HG03139 (cell line): ENCODE measurements at regions not wholly inside any gene's neighbourhood (a gene's known extent, or its start where the extent isn't known, plus 50 kb on each side); places are given as distances from the start of the nearest gene placed in this dataset.
A peak's percentile ranks its signal among the peaks of the same experiment; 100 is the strongest.
"Not testable (repeated sequence)": the region's sequence is repeated elsewhere in the genome, so short reads cannot be mapped to it uniquely, and the experiment has no call there.

Source experiments
- ATAC-seq: cut with Tn5 transposase; IDR thresholded peaks from one replicate; pipeline ENCODE4 v1.9.1; 2021; ENCODE audit not compliant: unreplicated experiment

DNA sequence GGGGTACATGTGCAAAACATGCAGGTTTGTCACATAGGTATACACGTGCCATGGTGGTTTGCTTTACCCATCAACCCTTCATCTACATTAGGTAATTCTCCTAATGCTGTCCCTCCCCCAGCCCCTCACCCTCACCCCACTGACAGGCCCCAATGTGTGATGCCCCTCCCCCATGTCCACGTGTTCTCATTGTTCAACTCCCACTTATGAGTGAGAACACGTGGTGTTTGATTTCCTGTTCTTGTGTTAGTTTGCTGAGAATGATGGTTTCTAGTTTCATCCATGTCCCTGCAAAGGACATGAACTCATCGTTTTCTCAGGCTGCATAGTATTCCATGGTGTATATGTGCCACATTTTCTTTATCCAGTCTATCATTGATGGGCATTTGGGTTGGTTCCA is 232.9 kb upstream of the RASGRP1 start:
- not testable (repeated sequence) for ATAC-seq

DNA sequence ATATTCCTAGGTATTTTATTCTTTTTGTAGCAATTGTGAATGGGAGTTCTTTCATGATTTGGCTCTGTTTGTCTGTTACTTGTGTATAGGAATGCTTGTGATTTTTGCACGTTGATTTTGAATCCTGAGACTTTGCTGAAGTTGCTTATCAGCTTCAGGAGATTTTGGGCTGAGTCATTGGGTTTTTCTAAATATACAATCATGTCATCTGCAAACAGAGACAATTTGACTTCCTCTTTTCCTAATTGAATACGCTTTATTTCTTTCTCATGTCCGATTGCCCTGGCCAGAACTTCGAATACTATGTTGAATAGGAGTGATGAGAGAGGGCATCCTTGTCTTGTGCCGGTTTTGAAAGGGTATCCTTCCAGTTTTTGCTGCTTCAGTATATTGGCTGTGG is 234.6 kb upstream of the RASGRP1 start:
- ATAC-seq: not testable (repeated sequence)

DNA sequence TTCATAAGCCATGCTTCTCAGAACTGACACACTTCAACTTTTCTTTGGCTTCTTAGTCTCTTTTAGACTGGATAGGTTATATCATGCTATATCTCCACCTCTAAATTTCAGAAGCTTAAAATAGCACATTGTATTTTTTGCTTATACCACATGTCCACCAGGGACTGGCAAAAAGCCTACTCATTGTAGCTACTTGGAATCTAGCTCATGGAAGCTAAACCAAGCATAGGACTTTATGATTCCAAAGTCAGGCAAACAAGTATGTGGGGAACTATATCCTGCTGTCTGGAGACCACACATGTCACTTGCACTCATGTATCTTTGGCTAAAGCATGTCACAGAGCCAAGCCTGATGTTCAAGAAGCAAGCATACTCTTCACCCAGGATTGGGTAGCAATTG is 245.0 kb upstream of the RASGRP1 start:
- no peak for ATAC-seq

- ATAC-seq: no peak
These were observed 246.1 kb upstream of the RASGRP1 start for GRCh38 chr15:38810686-38811085.

DNA sequence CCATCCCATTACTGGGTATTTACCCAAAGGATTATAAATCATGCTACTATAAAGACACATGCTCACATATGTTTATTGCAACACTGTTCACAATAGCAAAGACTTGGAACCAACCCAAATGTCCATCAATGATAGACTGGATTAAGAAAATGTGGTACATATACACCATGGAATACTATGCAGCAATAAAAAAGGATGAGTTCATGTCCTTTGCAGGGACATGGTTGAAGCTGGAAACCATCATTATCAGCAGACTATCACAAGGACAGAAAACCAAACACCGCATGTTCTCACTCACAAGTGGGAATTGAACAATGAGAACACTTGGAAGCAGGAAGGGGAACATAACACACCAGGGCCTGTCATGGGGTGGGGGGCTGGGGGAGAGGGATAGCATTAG is 249.6 kb upstream of the RASGRP1 start:
- not testable (repeated sequence) for ATAC-seq

DNA sequence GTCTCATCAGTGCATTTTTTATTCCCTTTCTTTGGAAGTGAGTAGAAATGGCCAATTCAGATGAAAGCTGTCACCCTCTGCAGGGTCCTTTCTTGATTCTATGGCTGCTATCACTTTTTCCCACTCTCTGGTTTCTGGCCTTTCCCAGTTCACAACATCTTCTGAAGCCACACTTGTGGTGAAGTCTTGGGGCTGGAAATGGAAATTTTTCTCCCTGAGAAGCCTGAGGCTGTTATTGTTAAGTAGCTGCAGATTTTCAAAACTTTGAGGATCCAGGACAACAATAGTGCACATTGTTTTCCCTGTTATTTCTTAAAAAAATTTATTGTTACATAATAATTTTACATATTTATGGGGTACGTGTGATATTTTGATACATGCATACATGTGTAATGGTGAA is 250.3 kb upstream of the RASGRP1 start:
- no peak for ATAC-seq

- ATAC-seq: peak; percentile 91
These were observed 253.0 kb upstream of the RASGRP1 start for GRCh38 chr15:38817427-38818156.

- ATAC-seq: no peak
These were observed 253.7 kb upstream of the RASGRP1 start for GRCh38 chr15:38818157-38818790.

GRCh38 chr15:38819387-38819950 is 254.9 kb upstream of the RASGRP1 start:
- no peak for ATAC-seq

- no peak for ATAC-seq
These were observed 258.6 kb upstream of the RASGRP1 start for GRCh38 chr15:38823263-38823662.

DNA sequence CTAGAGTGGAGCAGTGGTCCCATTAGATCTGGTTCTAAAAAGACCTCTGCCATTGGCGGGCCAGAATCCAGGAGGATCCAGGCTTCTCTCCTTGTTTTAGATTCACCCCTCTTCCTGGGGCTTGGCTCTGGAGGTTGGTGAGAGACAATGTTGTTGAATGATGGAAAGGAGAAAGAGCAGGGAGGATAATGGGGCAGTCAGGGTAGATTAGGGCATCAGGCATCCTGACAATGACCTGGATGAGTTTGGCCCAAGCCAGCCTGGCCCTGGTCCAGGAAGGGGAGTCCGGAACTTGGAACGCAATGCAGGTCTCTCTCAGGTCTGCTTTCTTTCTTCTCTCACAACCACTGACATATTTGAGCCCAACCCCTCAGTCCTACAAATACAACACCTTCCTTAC is 260.1 kb upstream of the RASGRP1 start:
- ATAC-seq: no peak

GRCh38 chr15:38826880-38827279 is 262.3 kb upstream of the RASGRP1 start:
- ATAC-seq: no peak

DNA sequence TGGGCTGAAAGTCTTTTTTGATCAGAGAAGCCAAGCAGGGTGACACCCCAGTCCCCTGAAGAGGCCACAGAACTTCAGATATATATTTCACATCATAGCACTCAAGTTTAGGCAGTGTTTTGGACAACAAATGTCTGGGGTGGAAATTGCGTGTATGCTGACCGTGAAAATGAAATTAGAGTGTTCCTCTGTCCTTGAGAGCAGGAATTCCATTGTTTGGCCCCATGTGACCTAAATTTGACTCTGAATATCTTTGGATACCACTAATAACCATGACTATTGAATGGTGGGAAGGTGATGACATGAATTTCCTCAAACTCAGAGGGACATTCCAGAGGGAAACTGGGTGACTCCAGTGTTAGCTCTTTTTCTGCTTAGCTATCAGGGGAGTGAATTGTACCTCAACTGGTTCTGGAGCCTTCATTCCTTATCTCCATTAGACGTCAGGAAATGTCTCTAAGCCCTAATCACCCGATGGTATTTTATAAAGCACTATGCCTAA is 263.5 kb upstream of the RASGRP1 start:
- no peak for ATAC-seq

GRCh38 chr15:38829086-38829485 is 264.5 kb upstream of the RASGRP1 start:
- ATAC-seq: no peak

GRCh38 chr15:38842226-38842625 is 277.6 kb upstream of the RASGRP1 start:
- ATAC-seq: no peak

DNA sequence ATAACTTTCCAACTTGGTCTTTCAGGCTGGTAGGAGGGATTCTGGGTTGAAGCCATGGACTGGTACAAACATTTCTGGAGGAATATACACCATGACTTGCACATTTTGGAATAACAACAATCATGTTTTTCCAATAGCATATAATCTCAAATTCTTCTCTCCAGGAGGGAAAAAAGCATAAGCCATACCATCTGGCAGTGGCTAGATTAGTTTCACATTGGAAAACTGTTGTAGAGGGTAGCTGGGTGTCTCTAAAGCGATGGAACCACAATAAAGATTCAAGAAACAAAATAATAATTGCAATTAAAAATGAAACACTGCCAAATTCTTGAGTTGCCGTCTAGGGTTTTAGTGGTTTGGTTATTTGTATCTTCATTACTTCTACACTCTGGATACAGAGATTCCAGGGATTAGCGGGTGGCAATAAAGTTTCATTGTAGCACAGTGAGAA is 278.5 kb upstream of the RASGRP1 start:
- no peak for ATAC-seq

- ATAC-seq: no peak
These were observed 279.3 kb upstream of the RASGRP1 start for GRCh38 chr15:38843736-38844590.

DNA sequence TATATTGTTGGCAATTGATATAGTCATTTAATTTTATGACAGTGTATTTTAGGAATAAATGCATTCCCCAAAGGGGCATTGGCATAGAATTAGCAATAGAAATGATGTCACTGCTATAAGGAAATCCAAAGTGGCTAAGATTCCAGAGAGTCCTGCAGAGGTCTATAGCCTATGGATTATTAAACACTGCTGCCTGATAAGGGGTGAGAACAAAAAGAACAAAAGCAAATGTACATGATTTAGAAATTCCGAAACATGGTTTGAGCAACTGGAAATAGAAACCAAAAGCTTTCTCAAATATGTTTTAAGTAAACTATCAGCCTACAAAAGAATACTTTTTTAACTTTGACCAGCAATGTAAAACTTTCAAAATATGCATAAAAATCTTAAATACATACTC is 280.1 kb upstream of the RASGRP1 start:
- ATAC-seq: no peak

DNA sequence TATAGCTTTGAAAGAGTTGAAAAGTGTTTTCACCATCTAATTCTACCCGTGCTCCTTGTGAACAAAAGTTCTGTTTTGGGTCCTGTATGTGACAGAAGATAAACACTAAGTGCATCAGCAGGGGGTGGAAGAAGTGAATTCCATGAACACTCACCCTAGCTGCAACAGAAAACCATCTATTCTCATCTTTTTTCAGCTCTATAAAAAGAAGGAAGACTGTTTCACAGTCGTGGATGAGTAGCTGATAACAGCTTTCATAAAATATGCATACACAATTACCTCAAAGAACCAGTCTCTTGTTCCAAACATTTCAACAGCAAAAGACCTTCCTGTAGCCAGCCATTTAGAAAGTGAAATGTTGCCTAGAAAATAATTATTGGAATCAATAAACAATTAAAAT is 281.7 kb upstream of the RASGRP1 start:
- no peak for ATAC-seq

- ATAC-seq: no peak
These were observed 283.1 kb upstream of the RASGRP1 start for GRCh38 chr15:38847666-38848065.

GRCh38 chr15:38849046-38849445 is 284.4 kb upstream of the RASGRP1 start:
- ATAC-seq: no peak
